Stimulated activated CD8-positive, alpha-beta memory T cell treated with anti-CD3 and anti-CD28 coated beads, Interleukin-4, amount 100 ng/mL, for 24 hours (primary cell): ENCODE measurements at regions not wholly inside any gene's neighbourhood (a gene's known extent, or its start where the extent isn't known, plus 50 kb on each side); places are given as distances from the start of the nearest gene placed in this dataset.

Experiments
- DNase-seq: peaks from one replicate; pipeline ENCODE4 v3.0.0-alpha.2; 2020; ENCODE audit warnings: low read depth

DNA sequence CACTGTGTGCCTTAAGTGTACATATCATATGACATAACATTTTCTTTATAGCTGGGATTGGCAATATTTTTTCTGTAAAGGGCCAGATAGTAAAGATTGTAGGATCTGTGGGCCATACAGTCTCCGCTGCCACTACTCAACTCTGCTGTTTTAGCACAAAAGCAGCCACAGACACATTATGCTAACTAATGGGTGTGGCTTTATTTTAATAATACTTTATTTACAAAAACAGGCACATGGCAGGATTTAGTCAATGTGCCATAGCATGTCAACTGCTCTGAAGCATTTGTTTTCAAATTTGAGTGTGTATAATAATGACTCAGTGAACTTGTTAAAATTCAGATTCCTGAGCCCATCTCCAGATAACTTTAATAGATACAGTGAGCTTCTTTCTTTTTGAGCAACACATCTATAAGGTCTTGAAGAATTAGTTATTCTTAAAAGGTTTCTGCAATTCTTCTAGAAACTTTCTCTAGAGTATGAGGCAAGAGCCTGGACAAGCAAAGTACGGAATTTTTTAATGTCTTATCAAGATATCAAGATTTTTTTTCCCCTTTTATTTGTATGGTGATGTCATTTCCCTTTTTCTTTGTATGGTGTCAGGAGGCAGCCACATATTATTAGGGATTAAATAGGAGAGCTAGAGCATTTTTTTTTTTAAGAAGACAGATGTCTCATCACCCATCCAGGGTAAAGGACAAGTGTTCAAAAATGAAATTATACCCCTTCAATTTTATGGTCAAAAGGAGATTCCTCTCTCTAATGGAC, 518.3 kb downstream of the DHX35 start:
- no peak for DNase-seq

DNA sequence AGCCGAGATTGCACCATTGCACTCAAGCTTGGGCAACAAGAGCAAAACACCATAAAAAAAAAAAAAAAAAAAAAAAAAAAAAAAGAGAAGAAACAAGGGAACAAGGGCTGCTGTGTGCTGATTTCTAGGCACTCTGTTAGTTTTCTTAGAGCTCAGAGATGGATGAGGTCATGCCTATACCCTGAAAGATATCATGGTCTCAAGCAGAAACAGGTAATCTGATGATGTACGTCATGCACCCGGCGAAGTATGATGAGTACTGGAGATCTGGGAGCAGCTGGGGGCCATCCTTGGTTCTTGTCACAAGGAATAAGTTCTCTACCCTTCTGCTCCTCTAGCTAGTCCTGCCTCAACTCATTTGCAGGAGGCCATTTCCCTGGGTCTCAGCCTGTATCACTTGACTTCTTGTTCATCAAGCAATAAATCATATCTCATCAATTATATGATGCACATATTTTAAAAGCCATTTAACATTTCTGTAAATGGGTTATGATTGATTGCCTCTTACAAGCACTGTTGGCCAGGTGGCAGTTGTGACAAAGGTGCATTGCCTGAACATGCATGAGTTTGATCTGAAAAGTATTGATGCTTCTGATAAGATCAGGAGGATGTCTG, 517.2 kb downstream of the DHX35 start:
- DNase-seq, result no peak

DNA sequence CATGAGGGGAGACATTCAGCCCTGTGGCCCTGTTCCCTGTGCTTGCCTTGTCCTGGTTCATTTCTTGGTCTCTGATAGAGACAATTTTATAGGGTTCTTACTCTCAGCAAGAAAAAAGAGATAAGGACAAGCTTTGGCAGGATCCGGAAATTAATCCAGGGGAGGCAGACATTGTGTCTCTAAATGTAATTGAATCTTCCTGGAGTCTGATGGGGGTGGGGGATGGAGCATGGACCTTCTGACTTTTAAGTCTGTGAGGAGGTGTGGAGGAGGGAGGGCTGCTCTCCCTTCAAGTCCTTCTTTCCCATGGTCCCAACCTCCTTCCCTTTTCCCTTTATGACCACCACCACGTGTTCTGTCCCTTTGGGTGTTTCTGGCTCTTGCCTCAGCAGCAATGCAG, 512.7 kb downstream of the DHX35 start:
- no peak for DNase-seq

DNA sequence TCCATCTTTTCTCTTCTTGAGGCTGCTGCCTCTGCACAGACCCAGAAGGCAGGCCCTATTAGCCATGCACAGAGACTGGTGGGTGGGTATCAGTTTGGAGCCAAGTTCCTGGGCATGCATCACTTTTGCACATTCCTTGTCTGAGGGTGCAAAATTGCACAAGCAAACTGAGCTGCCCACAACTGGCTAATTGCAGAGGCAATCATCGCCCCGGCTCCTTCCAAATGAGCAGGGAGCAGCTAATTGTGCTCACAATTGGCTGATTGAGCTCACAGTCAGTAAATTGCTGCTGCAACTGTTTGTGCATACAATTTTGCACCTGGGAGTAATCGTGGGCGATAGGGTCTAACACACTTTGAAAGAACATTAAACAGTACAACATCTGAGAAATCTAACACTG, 511.4 kb downstream of the DHX35 start:
- DNase-seq, result no peak

DNA sequence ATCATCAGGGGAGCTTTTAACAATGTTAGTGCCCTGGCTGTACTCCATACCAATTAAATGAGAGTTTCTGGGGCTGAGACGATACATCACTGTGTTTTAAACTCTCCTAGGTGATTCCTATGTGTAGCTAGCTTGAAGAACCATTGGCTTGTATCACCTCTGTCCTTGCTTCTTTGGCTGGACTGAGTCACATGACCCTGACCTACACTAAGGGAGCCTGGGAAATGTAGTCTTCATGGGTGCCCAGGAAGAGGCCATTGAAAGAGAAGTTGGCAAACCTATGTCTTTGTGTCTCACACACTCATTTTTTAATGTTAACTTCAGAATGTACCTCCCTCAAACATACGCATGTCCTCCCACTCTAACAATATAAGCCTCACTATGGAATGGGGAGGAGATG, 506.6 kb downstream of the DHX35 start:
- DNase-seq, result no peak

DNA sequence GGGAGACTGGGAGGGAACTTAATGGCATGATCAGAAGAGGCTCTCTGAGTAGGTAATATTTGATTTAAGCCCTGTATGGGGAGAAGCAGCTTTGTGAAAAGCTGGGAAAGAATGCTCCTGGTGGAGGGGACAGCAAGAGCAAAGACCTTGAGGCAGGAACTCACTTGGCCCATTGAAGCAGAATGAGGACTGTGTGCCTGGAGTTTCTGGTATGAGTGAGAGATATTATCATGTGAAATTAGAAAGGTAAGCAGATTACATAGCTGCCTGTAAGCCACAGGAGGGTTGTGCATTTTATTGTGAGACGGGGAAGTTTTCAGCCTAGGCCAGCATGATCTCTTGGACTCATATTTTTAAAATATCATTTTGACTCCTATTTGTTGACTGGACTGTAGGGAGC, 502.1 kb downstream of the DHX35 start:
- DNase-seq, result no peak

DNA sequence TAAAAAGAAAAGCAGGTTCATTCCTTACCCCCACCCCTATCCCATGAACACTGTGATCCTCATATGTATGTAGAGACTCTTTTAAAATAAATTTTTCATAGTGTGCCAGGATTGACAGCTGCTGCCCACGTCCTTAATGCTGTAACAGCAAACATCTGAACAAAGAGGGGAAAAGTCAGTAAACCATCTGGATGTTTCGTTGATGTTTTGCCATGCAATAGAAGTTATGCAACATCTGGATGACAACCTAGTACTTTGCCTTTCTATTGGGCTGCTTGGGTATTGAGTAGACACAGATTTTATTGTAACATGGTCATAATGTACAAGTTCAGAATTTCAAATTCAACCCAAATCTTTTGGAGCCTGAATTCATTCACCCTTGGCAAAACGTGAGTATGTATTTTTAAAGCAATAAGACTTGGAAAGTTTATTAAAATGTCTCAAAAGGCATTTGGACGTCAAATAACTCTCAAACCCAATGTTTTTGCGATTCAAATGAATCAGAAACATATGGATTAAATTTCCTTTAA, 500.3 kb downstream of the DHX35 start:
- DNase-seq, result no peak

DNA sequence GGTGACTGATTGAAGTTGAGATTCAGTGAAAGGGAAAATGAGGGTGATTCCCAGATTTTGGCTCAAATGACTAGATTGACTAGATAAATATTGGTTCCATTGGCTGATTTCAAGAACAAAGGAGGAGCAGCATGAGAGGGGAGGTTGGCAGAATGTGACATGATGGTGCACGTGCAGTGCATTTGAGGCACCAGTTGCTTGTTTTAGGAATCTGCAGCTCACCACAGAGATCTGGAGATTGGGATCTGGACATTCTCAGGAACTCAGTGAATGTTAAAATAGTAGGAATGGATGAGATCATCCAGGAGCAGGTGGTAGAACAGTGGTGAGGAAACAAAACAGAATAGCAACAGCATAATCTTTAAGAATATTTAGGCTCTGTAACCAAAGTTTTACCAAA, 496.3 kb downstream of the DHX35 start:
- no peak for DNase-seq

DNA sequence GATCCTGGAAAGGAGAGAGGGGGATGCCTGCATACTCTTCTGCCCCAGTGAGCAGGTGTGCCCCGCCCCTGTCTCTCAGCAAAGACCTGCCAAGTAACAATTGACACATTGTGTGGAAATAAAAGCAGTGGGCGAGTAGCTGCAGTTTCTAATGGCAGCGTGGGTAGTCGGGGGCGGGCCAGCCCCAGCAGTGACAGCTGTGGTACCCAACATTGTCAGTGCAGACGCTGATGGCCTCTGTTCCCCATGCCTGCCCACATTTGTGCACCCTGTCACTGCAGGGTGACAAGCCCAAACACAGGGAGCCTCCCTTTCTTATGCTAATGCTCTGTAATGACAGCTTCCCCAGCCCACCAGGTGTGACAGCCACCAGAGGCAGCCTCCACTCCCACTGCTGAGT, 491.7 kb downstream of the DHX35 start:
- DNase-seq, result no peak

DNA sequence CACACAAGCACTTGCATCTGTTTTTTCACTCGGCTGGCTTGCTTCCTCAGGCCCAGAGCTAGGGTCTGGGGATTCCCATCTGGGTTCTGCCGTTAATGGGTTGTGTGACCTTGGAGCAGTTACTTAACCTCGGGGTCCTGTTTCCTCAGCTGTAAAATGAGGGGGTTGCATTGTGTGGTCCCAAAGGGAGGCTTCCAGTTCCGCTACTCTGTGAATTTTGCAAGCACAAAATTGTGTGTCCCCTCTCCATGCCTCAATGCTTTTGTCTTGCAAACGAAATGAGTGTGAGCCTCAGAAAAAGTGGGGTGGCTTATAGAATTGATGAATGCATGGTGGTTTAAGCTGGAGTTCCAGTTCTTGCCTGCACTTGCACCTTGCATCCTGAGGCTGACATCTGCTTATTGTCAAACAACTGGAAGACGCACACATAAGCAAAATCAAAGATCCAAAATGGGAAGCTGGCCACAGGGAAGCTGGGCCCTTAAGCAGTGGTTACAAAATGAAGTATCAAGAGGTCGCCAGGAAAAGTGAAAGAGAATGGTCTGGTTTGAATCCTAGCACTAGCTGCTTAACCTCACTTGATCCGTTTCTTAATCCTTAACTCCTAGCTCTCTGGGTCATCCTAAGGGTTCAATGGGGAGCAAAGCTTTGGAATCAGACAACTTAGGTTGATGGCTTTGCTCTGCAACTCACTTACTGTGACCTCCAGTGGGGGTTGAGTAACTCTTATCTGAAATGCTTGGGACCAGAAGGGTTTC, 490.6 kb downstream of the DHX35 start:
- DNase-seq, result no peak

DNA sequence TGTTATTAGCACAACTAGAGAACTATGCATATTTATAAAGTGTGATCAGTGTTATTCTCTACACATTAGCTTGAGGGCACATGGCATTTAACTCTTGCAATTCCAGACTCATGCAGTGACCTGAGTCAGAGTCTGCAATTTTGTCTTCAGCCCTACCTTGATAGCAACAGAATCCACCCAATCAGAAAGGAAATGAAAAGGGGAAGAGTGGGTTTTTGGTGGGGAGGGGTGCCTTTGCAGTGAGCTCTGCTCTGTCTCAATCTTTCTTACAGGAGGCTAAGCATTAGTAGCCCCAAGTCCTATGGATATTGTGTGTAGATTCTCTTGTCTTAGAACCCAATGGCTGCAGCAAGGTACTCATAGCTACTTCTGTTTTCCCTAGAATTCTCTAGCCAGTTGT, 489.2 kb downstream of the DHX35 start:
- no peak for DNase-seq

DNA sequence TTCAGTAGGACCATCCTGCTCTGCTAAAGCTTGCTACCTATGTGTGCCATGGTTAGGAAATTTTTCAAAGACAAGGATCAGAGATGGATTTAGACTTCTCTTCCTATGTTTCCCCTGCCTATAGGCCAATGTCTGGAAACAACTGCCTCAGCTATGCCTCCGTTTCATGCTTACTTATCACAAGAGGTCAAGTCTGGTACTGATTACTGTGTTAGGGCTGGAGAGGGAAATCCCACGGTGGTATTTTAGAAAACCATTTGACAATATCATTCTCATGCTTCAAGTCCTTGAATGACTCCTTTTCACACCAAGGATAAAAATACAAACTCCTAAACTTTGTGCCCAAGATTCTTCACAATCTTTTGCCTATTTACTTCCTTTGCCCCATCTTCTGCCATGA, 484.3 kb downstream of the DHX35 start:
- no peak for DNase-seq

DNA sequence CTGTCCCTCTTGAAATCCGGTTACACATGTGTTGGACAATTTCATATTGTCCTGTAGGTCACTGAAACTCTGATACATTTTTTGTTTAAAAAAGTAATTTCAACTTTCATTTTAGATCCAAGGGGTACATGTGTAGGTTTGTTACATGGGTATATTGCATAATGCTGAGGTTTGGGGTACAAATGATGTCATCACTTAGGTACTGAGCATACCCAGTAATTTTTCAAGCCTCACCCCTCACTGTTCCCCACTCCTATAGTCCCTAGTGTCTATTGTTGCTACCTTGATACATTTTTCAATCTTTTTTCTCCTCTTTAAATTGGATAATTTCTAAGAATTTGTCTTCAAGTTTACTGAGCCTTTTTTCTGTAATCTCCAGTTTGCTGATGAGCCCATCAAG, 483.0 kb downstream of the DHX35 start:
- no peak for DNase-seq

DNA sequence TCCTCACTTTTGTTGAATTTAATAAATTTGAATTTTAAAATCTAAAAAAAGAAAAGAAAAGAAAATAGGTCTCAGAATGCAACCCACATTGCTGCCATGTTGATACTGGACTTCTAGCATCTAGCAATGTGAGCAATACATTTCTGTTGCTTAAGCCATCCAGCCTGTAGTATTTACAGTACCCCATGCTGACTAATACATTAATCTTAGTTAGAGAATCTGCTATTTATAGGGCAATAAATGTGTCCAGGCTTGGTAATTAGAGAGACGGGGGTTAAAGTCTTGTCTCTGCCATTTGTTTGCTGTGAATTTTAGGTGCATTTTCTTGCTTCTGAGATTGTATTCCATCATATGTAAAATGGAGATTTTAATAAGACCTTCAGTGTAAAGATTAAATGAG, 471.3 kb downstream of the DHX35 start:
- no peak for DNase-seq

DNA sequence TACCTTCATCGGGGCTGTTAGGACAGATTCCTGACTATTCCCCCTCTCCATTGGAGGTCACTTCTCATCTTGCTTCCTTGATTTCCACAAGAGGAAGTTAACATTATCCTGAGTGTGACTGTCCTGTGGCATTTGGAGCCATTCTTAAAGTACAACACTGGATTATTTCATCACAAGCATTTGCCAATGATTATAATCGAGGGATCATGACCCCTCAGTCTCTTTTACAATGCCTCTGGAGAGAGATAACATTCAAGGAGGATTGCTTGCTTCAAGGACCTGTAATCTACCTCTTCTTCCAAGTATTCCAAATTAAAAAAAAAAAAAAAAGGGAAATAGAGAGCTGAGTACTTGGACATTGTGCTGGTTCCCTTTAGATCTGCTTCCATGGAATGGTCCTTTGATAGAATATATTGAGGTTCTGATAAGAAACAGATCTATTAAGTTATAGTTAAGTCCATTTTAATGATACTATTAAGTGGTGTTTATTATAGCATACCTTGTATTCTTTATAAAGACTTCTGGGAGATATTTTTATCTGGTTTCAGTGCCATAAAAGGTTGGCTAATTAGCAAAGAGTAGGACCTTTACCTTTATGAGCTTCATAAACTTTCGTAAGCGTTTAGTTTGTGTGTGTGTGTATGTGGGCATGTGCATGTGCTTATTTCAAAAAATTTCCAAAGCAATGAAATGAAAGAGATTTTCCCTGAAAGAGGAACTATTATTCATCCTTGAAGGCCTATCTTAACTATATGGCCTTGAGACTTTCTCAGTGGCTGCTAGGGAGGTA, 469.1 kb downstream of the DHX35 start:
- no peak for DNase-seq

DNA sequence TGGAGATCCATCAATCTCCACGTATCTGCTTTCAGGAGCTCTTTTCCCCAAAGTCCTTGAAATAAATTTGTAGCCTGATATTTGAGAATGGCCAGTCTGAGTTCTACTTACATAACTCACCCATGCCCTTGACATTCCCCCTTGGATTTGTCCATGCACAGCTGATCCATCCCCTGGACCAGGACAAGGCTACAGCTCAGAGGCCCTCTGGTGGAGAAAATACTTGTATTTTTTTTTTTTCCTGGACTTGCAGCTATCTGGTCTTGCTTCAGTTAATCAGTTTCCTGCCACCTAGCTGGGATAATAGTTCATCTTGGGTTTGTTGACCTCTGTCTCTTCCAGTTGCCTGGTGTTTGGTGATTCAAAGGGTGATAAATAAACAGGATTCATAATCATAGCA, 467.6 kb downstream of the DHX35 start:
- no peak for DNase-seq

DNA sequence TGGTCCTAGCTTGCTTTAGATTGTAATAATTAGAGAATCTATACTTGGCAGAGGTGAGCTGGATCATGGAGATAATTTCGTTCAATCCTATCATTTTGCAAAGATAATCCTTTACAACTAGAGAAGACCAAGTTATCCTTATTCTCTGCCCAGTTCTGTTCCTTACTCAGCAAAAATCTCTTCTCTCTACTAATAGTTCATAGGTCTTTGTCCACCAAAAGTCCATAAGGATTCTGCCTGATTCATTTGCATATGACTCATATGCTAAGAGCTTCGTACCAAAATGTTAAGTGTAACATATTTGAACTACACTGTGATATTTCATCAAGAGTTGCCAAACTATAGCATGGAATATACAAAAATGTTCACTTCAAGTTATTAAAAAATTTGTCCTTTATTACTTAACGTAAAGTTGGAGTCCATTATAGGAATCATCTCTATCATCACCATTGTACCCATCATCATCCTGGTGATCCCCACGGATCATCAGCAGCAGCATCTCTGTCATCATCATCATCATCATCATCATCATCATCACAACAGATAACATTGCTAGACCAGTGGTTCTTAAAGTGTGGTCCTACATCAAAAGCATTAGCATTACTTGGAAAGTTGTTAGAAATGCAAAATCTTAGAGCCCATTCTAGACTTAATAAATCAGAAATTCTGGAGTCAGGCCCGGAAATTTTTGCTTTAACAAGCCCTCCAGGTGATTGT, 463.0 kb downstream of the DHX35 start:
- DNase-seq, result no peak

DNA sequence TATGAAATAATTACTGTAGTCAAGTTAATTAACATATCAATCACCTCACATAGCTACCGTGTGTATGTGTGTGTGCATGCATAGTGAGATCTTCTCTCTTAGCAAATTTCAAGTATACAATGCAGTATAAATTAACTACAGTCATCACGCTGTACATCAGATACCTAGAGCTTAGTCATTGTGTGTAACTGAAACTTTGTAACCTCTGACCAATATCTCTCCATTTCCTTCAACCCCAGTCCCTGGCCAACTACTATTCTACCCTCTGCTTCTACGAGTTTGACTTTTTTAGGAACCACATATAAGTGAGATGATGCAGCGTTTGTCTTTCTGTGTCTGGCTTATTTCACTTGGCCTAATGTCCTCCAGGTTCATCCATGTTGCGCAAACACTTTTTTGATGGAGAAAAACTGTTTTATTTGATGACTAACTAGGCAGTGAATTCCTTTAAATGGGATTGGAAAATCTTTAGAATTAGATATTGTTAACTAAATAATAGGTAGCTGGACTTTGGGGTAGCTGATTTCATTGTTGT, 459.5 kb downstream of the DHX35 start:
- no peak for DNase-seq

DNA sequence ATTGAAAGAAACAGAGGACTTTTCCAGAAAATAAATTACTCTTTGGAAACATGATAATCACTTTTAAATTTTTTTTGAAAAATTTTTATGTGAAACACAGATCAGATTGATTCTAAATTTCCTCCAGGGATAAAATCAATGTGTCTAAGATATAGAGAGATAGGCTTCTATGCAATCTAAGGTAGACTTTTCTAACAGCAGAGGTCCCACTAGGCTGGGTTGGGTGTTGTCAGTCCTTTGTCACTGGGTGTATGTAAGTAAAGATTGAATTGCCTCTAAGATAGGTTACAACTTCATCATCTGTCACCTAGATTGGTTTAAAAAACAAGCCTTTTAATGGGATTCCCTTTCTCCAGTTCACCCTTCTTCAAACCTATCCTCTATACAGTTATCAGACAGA, 449.9 kb downstream of the DHX35 start:
- DNase-seq, result no peak

DNA sequence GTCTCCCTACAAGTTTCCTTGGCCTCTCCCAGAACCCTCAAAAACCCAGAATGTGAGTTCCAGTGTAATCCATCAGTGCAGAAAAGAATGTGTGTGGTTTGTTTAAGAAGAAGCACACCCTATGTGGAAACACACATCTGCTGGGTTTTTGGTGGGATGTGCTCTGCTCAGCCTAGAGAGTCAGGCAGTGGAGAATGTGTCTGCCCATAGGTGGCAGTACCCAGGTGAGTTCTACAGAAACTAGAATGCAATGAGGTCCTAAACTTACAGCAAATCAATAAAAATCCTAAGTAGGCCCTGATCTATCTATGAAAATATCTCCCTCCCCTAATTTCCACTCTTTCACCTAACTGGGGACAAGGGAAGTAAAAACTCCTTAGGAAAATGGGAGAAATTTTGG, 437.3 kb downstream of the DHX35 start:
- DNase-seq, result no peak

DNA sequence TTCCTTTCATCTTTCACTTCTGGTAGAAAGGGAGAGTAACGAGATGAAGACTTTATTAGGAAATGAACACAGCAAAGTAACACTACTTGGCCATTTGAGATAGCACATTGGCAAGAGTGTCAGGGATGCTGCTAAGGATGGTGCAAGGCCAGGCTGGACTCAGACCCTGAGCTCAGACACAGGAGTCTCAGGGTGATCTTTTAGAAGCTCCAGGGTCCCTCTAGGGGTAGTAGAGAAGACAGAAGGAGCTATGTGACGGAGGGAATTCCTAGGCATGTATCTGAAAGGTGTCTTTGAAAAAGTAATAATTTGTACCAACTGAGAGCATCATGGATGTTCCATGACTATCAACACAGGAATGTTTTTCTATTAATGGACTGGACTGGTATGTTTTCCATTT, 436.5 kb downstream of the DHX35 start:
- DNase-seq, result no peak
